Endothelial cell of umbilical vein (primary cell): ENCODE measurements at regions not wholly inside any gene's neighbourhood (a gene's known extent, or its start where the extent isn't known, plus 50 kb on each side); places are given as distances from the start of the nearest gene placed in this dataset.
"Not testable (repeated sequence)": the region's sequence is repeated elsewhere in the genome, so short reads cannot be mapped to it uniquely, and the experiment has no call there.

ENCODE experiments used
- BruUV-seq: library from RNA; stranded (reverse); fragments of 400-500 nt; replicated peaks from 2 replicates; lab custom pipeline; 2021; lab: Mats Ljungman, UMichigan
- CTCF ChIA-PET: fragments of 300-600, 350-600 bp; sonication (Branson Sonifier 250); formaldehyde crosslinking; loops from one replicate; lab custom pipeline; 2021; ENCODE audit warnings: antibody characterized with exemption, inconsistent platforms; lab: Charles Lee
- POLR2A ChIA-PET: fragments of 300-600, 350-600 bp; sonication (Branson Sonifier 250); formaldehyde crosslinking; loops from one replicate; lab custom pipeline; 2021; ENCODE audit warnings: antibody characterized with exemption, inconsistent platforms; lab: Charles Lee
- DNase-seq: peaks from one replicate; pipeline ENCODE4 v3.0.0-alpha.2; 2011; ENCODE audit warnings: low read depth, low spot score
- FAIRE-seq: peaks from 2 replicates; lab custom pipeline; 2011; peaks lifted over from hg19 to GRCh38; lab: Jason Lieb, UNC
- H2AFZ ChIP-seq: 2 replicates; pipeline ENCODE4 v1.6.0; 2012; ENCODE audit warnings: low read depth, low read length, control low read depth, inconsistent platforms
- H3K27ac ChIP-seq: 2 replicates; pipeline ENCODE4 v1.5.1; 2011; ENCODE audit warnings: low read depth, mild to moderate bottlenecking, control low read depth, low read length, moderate library complexity; ENCODE audit not compliant: insufficient read depth
- H3K27me3 ChIP-seq, 2 experiments: 2 replicates each; pipeline versions ENCODE4 v1.6.0 to v1.6.1; 2011; ENCODE audit warnings: low read length in 2 of 2, mixed read lengths in 1 of 2; ENCODE audit not compliant: control insufficient read depth in 2 of 2, insufficient read depth in 2 of 2
- H3K36me3 ChIP-seq, 2 experiments: 2 replicates in 1 of 2; 3 replicates in 1 of 2; pipeline ENCODE4 v1.5.1; 2011; ENCODE audit warnings: low read length in 2 of 2, mild to moderate bottlenecking in 1 of 2, moderate library complexity in 1 of 2; ENCODE audit not compliant: control insufficient read depth in 2 of 2, insufficient read depth in 2 of 2; ENCODE audit errors: extremely low read depth in 1 of 2
- H3K4me1 ChIP-seq: 3 replicates; pipeline ENCODE4 v1.5.1; 2011; ENCODE audit warnings: mild to moderate bottlenecking, low read length; ENCODE audit not compliant: control insufficient read depth, insufficient read depth; ENCODE audit errors: extremely low read depth
- H3K4me2 ChIP-seq: 2 replicates; pipeline ENCODE4 v1.6.1; 2011; ENCODE audit warnings: low read length, control low read depth, mixed read lengths; ENCODE audit not compliant: insufficient read depth
- H3K4me3 ChIP-seq, 3 experiments: fragments of 200-600 bp in 1 of 3; sonication (generic), shearing (Covaris generic) in 1 of 3; replicated peaks in 1 of 3; 2 replicates each; pipeline ENCODE4 v1.5.1; 2011 to 2016; ENCODE audit warnings: control low read depth in 3 of 3, low read length in 3 of 3, mild to moderate bottlenecking in 2 of 3, inconsistent platforms in 1 of 3, low read depth in 1 of 3, moderate library complexity in 1 of 3; ENCODE audit not compliant: insufficient read depth in 1 of 3
- H3K79me2 ChIP-seq: 2 replicates; pipeline ENCODE4 v1.6.0; 2012; ENCODE audit warnings: low read length, inconsistent platforms; ENCODE audit not compliant: control insufficient read depth, insufficient read depth
- H3K9ac ChIP-seq: replicated peaks from 2 replicates; pipeline ENCODE3; 2011; ENCODE audit warnings: low read length, control low read depth; ENCODE audit not compliant: insufficient read depth; ENCODE audit errors: extremely low read depth
- H3K9me1 ChIP-seq: replicated peaks from 3 replicates; pipeline ENCODE4 v1.6.0; 2011; ENCODE audit warnings: mild to moderate bottlenecking, low read length; ENCODE audit not compliant: control insufficient read depth, insufficient read depth; ENCODE audit errors: extremely low read depth
- H3K9me3 ChIP-seq: replicated peaks from 2 replicates; pipeline ENCODE4 v1.5.1; 2012; ENCODE audit warnings: low read length, inconsistent platforms; ENCODE audit not compliant: control insufficient read depth, insufficient read depth
- H4K20me1 ChIP-seq: replicated peaks from 2 replicates; pipeline ENCODE3; 2011; ENCODE audit warnings: mild to moderate bottlenecking, low read length; ENCODE audit not compliant: control insufficient read depth, insufficient read depth; ENCODE audit errors: extremely low read depth
- CTCF ChIP-seq, 2 donors: IDR thresholded peaks; 1 replicate in 1 of 2; 2 replicates in 1 of 2; pipeline ENCODE4 v1.5.1; 2011; ENCODE audit warnings: low read length in 2 of 2, mild to moderate bottlenecking in 2 of 2, moderate library complexity in 2 of 2, control low read depth in 1 of 2, inconsistent platforms in 1 of 2, low read depth in 1 of 2; ENCODE audit not compliant: insufficient read depth in 1 of 2; ENCODE audit errors: extremely low read depth in 1 of 2
- EZH2 ChIP-seq: IDR thresholded peaks from 2 replicates; pipeline ENCODE4 v1.6.1; 2012; ENCODE audit warnings: borderline replicate concordance, low read depth, mild to moderate bottlenecking, moderate library complexity, low read length, inconsistent platforms; ENCODE audit not compliant: severe bottlenecking
- FOS ChIP-seq: IDR thresholded peaks from 2 replicates; pipeline ENCODE4 v1.6.1; 2011; ENCODE audit warnings: mild to moderate bottlenecking, low read length, moderate library complexity, borderline replicate concordance; ENCODE audit not compliant: insufficient read depth
- GATA2 ChIP-seq: IDR thresholded peaks from 2 replicates; pipeline ENCODE4 v1.7.0; 2011; ENCODE audit warnings: low read depth, mild to moderate bottlenecking, moderate library complexity, mixed read lengths, low read length; ENCODE audit not compliant: insufficient read length, insufficient read depth
- JUN ChIP-seq: IDR thresholded peaks from 2 replicates; pipeline ENCODE4 v1.6.1; 2011; ENCODE audit warnings: borderline replicate concordance, low read depth; ENCODE audit not compliant: insufficient read length, insufficient read depth
- MAX ChIP-seq: IDR thresholded peaks from 2 replicates; pipeline ENCODE4 v1.6.1; 2011; ENCODE audit not compliant: insufficient read depth, insufficient read length
- MYC ChIP-seq: IDR thresholded peaks from one replicate; pipeline ENCODE4 v1.6.1; 2011; ENCODE audit warnings: mild to moderate bottlenecking, low read depth, low read length
- POLR2A ChIP-seq: IDR thresholded peaks from 2 replicates; pipeline ENCODE4 v1.6.1; 2012; ENCODE audit warnings: low read depth, mild to moderate bottlenecking, control low read depth, low read length
- POLR2AphosphoS5 ChIP-seq: IDR thresholded peaks from 2 replicates; pipeline ENCODE4 v1.6.1; 2012; ENCODE audit warnings: low read depth, mild to moderate bottlenecking, control low read depth, low read length, moderate library complexity; ENCODE audit not compliant: insufficient read depth
- dilution Hi-C: fragments of 300-500 bp; cut with MboI; formaldehyde crosslinking; loops from one replicate; pipeline ENCODE4 v1.15.0; 2019; ENCODE audit warnings: low sequenced_read_pairs; ENCODE audit not compliant: extremely low pct_ligation_motif_present
- intact Hi-C: fragments of 100-400 bp; cut with micrococcal nuclease; formaldehyde crosslinking; loops from one replicate; pipeline ENCODE4 v1.10.0; 2022

GRCh38 chr21:17293016-17293562 lies 219.8 kb upstream of the CXADR start:
- CTCF ChIA-PET, H3K27me3 ChIP-seq, H3K4me2 ChIP-seq, BruUV-seq, H3K9ac ChIP-seq, H3K27ac ChIP-seq, H3K36me3 ChIP-seq, H3K79me2 ChIP-seq, H2AFZ ChIP-seq, H3K4me1 ChIP-seq, H4K20me1 ChIP-seq, H3K9me1 ChIP-seq, H3K9me3 ChIP-seq, H3K4me3 ChIP-seq, intact Hi-C loops, DNase-seq, dilution Hi-C loops, POLR2A ChIA-PET: not testable (repeated sequence)
- FAIRE-seq = peak; percentile 62

GRCh38 chr21:17295997-17296396 lies 216.8 kb upstream of the CXADR start:
- Histone ChIP-seq H3K9ac (no peak overlapping the region), H3K79me2 (no peaks in the 10 kb centered on the region), H4K20me1 (no peaks in the 10 kb centered on the region), H3K9me3 (no peaks in the 10 kb centered on the region), H3K4me2 (no peak overlapping the region), H3K27me3 (no peaks in the 10 kb centered on the region), H3K4me1 (no peaks in the 10 kb centered on the region), H3K36me3 (no peaks in the 10 kb centered on the region), H3K9me1 (no peaks in the 10 kb centered on the region), H3K4me3 (no peak overlapping the region), H3K27ac (no peak overlapping the region), H2AFZ (no peak overlapping the region)
- no peak for FAIRE-seq
- TF ChIP-seq MAX (no peak), JUN (no peak), EZH2 (no peak), GATA2 (no peak), CTCF (IDR thresholded peaks at IDR 0.05; ENCODE audit: extremely low read depth in 1 of 2, insufficient read depth in 1 of 2, low read depth in 1 of 2, low read length in 2 of 2) (no peak), POLR2AphosphoS5 (no peak), MYC (no peak), POLR2A (no peak), FOS (no peak)
- BruUV-seq = no TSS peak
- CTCF ChIA-PET = no interaction called here
- dilution Hi-C loops = no loop called here
- intact Hi-C loops = no loop called here
- no peak for DNase-seq
- POLR2A ChIA-PET = no interaction called here

- H3K9me1 ChIP-seq, CTCF ChIA-PET, H2AFZ ChIP-seq, H3K36me3 ChIP-seq, intact Hi-C loops, H3K4me1 ChIP-seq, H3K27me3 ChIP-seq, FAIRE-seq, DNase-seq, POLR2A ChIA-PET, BruUV-seq, H3K9ac ChIP-seq, H3K9me3 ChIP-seq, H3K4me3 ChIP-seq, dilution Hi-C loops, H4K20me1 ChIP-seq, H3K4me2 ChIP-seq, H3K79me2 ChIP-seq, H3K27ac ChIP-seq: not testable (repeated sequence)
Measured at GRCh38 chr21:17299576-17299975, 213.3 kb upstream of the CXADR start.
